CD4-positive, alpha-beta T cell (primary cell): ENCODE measurements at regions not wholly inside any gene's neighbourhood (a gene's known extent, or its start where the extent isn't known, plus 50 kb on each side); places are given as distances from the start of the nearest gene placed in this dataset.

Experiments used
- ATAC-seq: fragments of 200-7000 bp; cut with Tn5 transposase; one replicate; pipeline ENCODE4 v1.10.0; 2022; ENCODE audit warnings: mild to moderate bottlenecking; ENCODE audit not compliant: poor library complexity
- CTCF ChIA-PET: fragments of 350-600 bp; sonication (Branson Sonifier 250); formaldehyde crosslinking; loops from one replicate; lab custom pipeline; 2021; ENCODE audit warnings: antibody characterized with exemption, inconsistent platforms; lab: Charles Lee
- POLR2A ChIA-PET: fragments of 350-600 bp; sonication (Branson Sonifier 250); formaldehyde crosslinking; loops from one replicate; lab custom pipeline; 2021; ENCODE audit warnings: antibody characterized with exemption, inconsistent platforms; lab: Charles Lee
- DNase-seq, 14 experiments: peaks; one replicate each; pipeline ENCODE4 v3.0.0-alpha.2; 2013 to 2020; ENCODE audit warnings: mixed read lengths in 2 of 14
- H3K27ac ChIP-seq, 2 donors: one replicate each; pipeline versions ENCODE4 v1.5.1 to v1.7.0; 2013; ENCODE audit warnings: low read length in 2 of 2, low read depth in 1 of 2, mild to moderate bottlenecking in 1 of 2
- H3K27me3 ChIP-seq, 2 experiments: 1 replicate in 1 of 2; 2 replicates in 1 of 2; pipeline versions ENCODE4 v1.6.1 to v1.7.0; 2013; ENCODE audit warnings: low read length in 2 of 2, control low read depth in 1 of 2, mild to moderate bottlenecking in 1 of 2, moderate library complexity in 1 of 2; ENCODE audit not compliant: insufficient read depth in 2 of 2, control insufficient read depth in 1 of 2
- H3K36me3 ChIP-seq: one replicate; pipeline ENCODE4 v1.6.1; 2013; ENCODE audit warnings: low read length, control low read depth; ENCODE audit not compliant: insufficient read depth
- H3K4me1 ChIP-seq: one replicate; pipeline ENCODE4 v1.6.1; 2013; ENCODE audit warnings: low read length, control low read depth; ENCODE audit not compliant: insufficient read depth
- H3K4me3 ChIP-seq: one replicate; pipeline ENCODE4 v1.5.1; 2013; ENCODE audit warnings: mild to moderate bottlenecking, low read length, moderate library complexity
- H3K9me3 ChIP-seq, 2 experiments: 1 replicate in 1 of 2; 2 replicates in 1 of 2; pipeline versions ENCODE4 v1.6.1 to v1.7.0; 2013; ENCODE audit warnings: low read length in 2 of 2, mild to moderate bottlenecking in 2 of 2, control low read depth in 1 of 2, moderate library complexity in 1 of 2; ENCODE audit not compliant: control insufficient read depth in 1 of 2, insufficient read depth in 1 of 2
- H3K27ac Mint-ChIP-seq: one replicate; pipeline ENCODE4 v1.8.0; 2020; ENCODE audit warnings: mixed read lengths
- H3K27me3 Mint-ChIP-seq: one replicate; pipeline ENCODE4 v1.8.0; 2021; ENCODE audit warnings: mixed read lengths
- H3K36me3 Mint-ChIP-seq: one replicate; pipeline ENCODE4 v1.8.0; 2021; ENCODE audit warnings: low read depth, mixed read lengths
- H3K4me1 Mint-ChIP-seq: one replicate; pipeline ENCODE4 v1.8.0; 2021; ENCODE audit warnings: low read depth, mixed read lengths
- H3K4me3 Mint-ChIP-seq: one replicate; pipeline ENCODE4 v1.8.0; 2020; ENCODE audit warnings: mild to moderate bottlenecking, mixed read lengths
- H3K9me3 Mint-ChIP-seq: one replicate; pipeline ENCODE4 v1.8.0; 2020; ENCODE audit warnings: mixed read lengths
- intact Hi-C, 2 experiments: fragments of 100-400 bp; cut with DNase I in 1 of 2; cut with micrococcal nuclease in 1 of 2; formaldehyde crosslinking; loops; one replicate each; pipeline versions ENCODE4 v1.15.1 to v1.9.0; 2023 to 2025; cut with DNase I, micrococcal nuclease
- TF ChIP-seq, protein P1 (sequence below): fragments of 200-600 bp; IDR thresholded peaks from one replicate; pipeline ENCODE4 v1.8.0; 2022; ENCODE audit warnings: antibody characterized with exemption, mild to moderate bottlenecking

DNA sequence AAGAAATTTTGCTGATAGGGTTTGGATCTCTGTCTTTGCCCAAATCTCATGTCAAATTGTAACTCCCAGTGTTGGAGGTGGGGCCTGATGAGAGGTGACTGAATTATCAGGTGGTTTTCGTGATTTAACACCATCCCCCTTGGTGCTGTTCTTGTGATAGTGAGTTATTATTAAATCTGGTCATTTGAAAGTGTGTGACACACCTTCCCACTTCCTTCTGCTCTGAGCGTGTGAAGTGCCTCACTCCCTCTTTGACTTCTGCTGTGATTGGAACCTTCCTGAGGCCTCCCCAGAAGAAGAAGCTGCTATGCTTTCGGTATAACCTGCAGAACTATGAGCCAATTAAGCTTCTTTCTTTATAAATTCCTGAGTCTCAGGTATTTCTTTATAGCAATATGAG lies 632.0 kb downstream of the SLITRK5 start:
- DNase-seq, result no peak
- CTCF ChIA-PET, result no interaction called here
- H3K27ac Mint-ChIP-seq, result no peak overlapping the region
- no peaks in the 10 kb centered on the region for H3K4me1 Mint-ChIP-seq
- H3K4me1 ChIP-seq, result no peaks in the 10 kb centered on the region
- no peaks in the 10 kb centered on the region for H3K36me3 Mint-ChIP-seq
- ATAC-seq, result no peak
- intact Hi-C loops, result no loop called here
- H3K9me3 ChIP-seq, result peaks cover 0 to 9% of the 10 kb centered on the region in 2 experiments
- H3K27me3 Mint-ChIP-seq, result no peaks in the 10 kb centered on the region
- no peak overlapping the region for H3K27ac ChIP-seq
- no peak overlapping the region for H3K4me3 Mint-ChIP-seq
- TF ChIP-seq, protein P1, sequence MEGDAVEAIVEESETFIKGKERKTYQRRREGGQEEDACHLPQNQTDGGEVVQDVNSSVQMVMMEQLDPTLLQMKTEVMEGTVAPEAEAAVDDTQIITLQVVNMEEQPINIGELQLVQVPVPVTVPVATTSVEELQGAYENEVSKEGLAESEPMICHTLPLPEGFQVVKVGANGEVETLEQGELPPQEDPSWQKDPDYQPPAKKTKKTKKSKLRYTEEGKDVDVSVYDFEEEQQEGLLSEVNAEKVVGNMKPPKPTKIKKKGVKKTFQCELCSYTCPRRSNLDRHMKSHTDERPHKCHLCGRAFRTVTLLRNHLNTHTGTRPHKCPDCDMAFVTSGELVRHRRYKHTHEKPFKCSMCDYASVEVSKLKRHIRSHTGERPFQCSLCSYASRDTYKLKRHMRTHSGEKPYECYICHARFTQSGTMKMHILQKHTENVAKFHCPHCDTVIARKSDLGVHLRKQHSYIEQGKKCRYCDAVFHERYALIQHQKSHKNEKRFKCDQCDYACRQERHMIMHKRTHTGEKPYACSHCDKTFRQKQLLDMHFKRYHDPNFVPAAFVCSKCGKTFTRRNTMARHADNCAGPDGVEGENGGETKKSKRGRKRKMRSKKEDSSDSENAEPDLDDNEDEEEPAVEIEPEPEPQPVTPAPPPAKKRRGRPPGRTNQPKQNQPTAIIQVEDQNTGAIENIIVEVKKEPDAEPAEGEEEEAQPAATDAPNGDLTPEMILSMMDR, result no peak
- no peaks in the 10 kb centered on the region for H3K36me3 ChIP-seq
- H3K9me3 Mint-ChIP-seq, result peaks cover 5% of the 10 kb centered on the region
- no peak overlapping the region for H3K4me3 ChIP-seq
- POLR2A ChIA-PET, result no interaction called here
- H3K27me3 ChIP-seq, result no peaks in the 10 kb centered on the region

DNA sequence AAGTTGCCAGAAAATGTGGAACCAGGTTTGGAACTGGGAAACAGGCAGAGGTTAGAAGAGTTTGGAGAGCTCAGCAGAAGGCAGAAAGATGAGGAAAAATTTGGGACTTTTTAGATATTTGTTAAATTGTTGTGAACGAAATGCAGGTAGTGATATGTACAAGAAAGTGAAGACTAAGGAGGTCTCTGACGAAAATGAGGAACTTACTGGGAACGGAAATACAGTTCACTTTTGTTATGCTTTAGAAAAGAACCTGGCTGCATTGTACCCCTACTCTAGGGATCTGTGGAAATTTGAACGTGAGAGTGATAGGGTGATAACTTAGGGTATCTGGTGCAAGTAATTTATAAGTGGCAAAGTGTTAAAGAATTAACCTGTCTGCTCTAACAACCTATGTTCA lies 632.4 kb downstream of the SLITRK5 start:
- CTCF ChIA-PET, result no interaction called here
- Mint-ChIP-seq H3K4me1 (no peaks in the 10 kb centered on the region), H3K27ac (no peak overlapping the region), H3K4me3 (no peak overlapping the region), H3K27me3 (no peaks in the 10 kb centered on the region), H3K36me3 (no peaks in the 10 kb centered on the region), H3K9me3 (peaks cover 5% of the 10 kb centered on the region)
- H3K9me3 ChIP-seq, result peaks cover 0 to 9% of the 10 kb centered on the region in 2 experiments
- H3K4me3 ChIP-seq, result no peak overlapping the region
- H3K4me1 ChIP-seq, result no peaks in the 10 kb centered on the region
- DNase-seq, result no peak
- ATAC-seq, result no peak
- H3K36me3 ChIP-seq, result no peaks in the 10 kb centered on the region
- POLR2A ChIA-PET, result no interaction called here
- TF ChIP-seq, protein P1, result no peak
- intact Hi-C loops, result no loop called here
- H3K27me3 ChIP-seq, result no peaks in the 10 kb centered on the region
- no peak overlapping the region for H3K27ac ChIP-seq

DNA sequence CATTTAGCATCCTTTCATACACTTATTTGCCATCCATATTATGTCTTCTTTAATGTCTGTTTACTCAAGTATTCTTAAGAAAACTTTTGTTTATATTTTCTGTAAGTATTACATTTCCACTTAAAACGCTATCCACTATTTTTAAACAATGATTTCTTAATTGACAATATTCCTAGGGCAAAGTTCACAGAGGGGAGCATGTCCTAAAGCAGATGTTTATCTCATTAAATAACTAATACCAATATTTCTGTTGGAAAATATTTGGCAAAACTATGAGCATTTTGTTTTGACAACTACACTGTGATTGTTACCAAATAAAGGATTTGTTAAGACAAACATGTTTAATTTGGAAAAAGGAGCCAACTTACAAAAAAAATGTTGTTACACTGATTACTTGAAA lies 643.3 kb downstream of the SLITRK5 start:
- intact Hi-C loops, result no loop called here
- Histone ChIP-seq H3K27me3 (no peaks in the 10 kb centered on the region), H3K4me1 (no peaks in the 10 kb centered on the region), H3K4me3 (no peak overlapping the region), H3K9me3 (no peaks in the 10 kb centered on the region), H3K36me3 (no peaks in the 10 kb centered on the region), H3K27ac (no peak overlapping the region)
- DNase-seq (no peak), ATAC-seq (no peak)
- H3K9me3 Mint-ChIP-seq, result no peaks in the 10 kb centered on the region
- POLR2A ChIA-PET, result no interaction called here
- CTCF ChIA-PET, result no interaction called here
- no peaks in the 10 kb centered on the region for H3K4me1 Mint-ChIP-seq
- TF ChIP-seq, protein P1, result no peak
- H3K27ac Mint-ChIP-seq, result no peak overlapping the region
- no peaks in the 10 kb centered on the region for H3K36me3 Mint-ChIP-seq
- H3K27me3 Mint-ChIP-seq, result no peaks in the 10 kb centered on the region
- no peak overlapping the region for H3K4me3 Mint-ChIP-seq
